SIG-M5 treated with dmso at 0.1 percent for 504 hours (cell line): ENCODE measurements at regions not wholly inside any gene's neighbourhood (a gene's known extent, or its start where the extent isn't known, plus 50 kb on each side); places are given as distances from the start of the nearest gene placed in this dataset.
"Not testable (repeated sequence)": the region's sequence is repeated elsewhere in the genome, so short reads cannot be mapped to it uniquely, and the experiment has no call there.

Experiments used
- DNase-seq: peaks from one replicate; lab custom pipeline; 2025; ENCODE audit not compliant: unreplicated experiment; lab: John Stamatoyannopoulos, UW

DNA sequence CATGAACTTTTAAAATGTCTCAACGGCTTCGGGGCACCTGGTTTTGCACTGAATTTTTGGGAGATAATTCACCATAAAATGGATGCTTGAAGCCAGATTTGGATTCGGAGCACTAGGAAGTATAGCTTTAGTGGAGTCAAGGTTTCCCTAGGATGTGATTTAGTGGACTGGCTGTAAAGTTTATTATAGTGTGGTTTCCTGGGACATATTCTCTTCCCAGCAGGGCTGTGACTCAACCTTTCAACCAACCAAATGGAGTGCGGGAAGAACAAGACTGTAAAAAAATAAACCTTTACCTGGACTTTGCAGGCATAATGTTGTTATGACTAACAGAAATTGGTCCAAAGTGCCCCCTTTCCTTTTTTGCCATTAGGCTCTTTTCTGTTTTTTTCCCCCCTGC, 327.4 kb upstream of the MAN1A1 start:
- no peak for DNase-seq

- DNase-seq, result no peak
Observed at GRCh38 chr6:119676230-119676629, 326.7 kb upstream of the MAN1A1 start.

DNA sequence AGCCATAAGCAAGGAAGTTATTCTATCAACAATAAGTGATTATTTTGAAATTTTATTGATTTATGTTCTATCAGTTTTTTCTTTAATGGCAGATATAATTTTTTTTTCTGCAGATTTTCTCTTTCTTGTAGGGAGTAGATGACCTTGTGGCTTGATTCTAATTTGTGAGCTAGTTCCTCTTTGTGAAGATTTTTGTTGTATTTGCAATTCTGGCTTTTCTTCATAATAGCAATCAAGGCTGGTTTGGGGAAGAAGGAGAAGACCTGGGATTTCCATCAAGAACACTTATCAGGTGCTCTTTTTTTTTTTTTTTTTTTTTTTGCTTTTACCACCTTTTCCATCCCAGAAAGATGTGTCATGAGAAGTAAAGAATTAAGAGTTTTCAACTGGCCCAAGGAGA, 324.2 kb upstream of the MAN1A1 start:
- no peak for DNase-seq

- DNase-seq, result no peak
Observed at GRCh38 chr6:119672725-119673124, 323.2 kb upstream of the MAN1A1 start.

GRCh38 chr6:119671105-119671504, 321.5 kb upstream of the MAN1A1 start:
- no peak for DNase-seq

DNA sequence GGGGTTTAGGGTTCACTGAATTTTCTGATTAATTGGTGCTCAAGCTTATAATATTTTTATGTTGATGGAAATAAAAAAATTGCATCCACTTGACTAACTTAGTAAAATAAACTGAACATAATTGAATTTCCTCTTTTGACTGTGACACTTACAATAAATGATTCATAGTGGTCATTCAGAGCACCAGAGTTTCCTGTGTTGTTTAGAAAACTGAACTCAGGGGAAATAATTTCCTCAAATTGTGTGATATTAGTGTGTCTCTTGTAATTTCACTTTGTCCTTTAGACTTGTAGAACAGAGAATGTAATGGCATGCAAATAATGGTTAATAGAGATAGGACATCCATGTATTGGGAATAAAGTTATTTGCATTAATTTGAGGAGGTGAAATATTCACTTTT, 319.7 kb upstream of the MAN1A1 start:
- no peak for DNase-seq

DNA sequence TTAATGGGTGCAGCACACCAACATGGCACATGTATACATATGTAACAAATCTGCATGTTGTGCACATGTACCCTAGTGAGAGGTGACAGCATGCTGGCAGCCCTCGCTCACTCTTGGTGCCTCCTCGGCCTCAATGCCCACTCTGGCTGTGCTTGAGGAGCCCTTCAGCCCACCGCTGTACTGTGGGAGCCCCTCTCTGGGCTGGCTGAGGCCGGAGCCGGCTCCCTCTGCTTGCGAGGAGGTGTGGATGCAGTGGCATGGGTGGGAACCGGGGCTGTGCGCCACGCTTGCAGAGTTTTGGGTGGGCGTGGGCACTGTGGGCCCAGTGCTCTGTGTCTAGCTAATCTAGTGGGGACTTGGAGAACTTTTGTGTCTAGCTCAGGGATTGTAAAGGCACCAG, 315.9 kb upstream of the MAN1A1 start:
- not testable (repeated sequence) for DNase-seq

DNA sequence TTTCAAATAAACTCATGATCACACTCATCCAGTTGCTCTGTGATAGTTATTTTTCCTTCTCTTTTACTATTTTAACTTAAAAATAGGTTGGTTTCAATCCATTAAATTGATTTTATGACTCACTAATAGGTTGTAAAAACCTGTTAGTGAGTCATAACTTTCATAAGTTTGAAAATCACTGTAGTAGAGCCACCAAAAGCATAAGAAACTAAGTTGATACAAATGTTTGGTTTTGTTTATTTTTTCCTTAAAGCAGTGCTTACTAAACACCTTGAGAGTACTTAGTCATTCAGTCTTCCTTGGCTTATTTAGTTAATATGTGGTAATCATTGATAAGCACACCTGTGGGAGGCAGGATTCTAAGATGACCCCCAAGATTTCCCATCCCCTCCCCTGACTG, 312.1 kb upstream of the MAN1A1 start:
- DNase-seq, result no peak

- no peak for DNase-seq
Observed at GRCh38 chr6:119661078-119661477, 311.5 kb upstream of the MAN1A1 start.

DNA sequence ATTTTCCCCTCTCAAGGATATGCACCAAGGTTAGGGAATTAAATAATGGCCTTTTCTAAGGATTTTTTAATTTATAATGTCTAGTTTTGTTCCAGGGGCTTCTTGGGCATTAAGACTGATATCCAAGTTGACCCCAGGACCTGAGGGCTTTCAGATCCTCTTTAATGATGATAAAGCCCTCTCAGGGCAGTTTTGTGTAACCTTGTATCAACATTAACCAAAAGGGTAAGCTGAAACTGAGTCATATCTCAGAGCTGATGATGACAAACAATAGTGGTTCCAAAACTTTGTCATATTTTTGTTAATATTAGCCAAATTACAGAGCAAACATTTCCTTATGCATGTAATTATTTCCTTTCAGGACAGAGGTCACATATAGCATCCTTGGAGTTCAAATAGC, 309.4 kb upstream of the MAN1A1 start:
- no peak for DNase-seq

GRCh38 chr6:119655124-119655523, 305.6 kb upstream of the MAN1A1 start:
- no peak for DNase-seq

DNA sequence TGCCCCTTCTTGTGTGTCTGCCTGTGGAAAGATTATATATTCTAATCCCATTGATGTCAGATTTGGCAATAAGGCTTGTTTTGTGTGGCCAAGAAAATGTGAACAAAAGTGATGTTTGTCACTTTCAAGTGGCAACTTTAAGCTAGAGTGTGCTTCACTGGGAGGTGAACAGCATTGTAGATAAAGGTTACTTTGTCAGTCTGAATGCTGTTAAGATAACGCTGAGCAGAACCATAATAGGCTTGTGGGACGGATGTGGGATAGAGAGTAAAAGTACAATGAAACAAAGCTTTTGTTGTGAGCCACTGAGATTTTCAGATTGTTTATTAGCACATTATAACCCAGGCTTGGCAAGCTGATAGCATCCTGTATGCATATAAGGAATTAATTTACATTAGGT, 303.8 kb upstream of the MAN1A1 start:
- no peak for DNase-seq

- no peak for DNase-seq
Observed at GRCh38 chr6:119649531-119649930, 300.0 kb upstream of the MAN1A1 start.

- no peak for DNase-seq
Observed at GRCh38 chr6:119647309-119647708, 297.7 kb upstream of the MAN1A1 start.

- DNase-seq, result no peak
Observed at GRCh38 chr6:119643876-119644275, 294.3 kb upstream of the MAN1A1 start.

DNA sequence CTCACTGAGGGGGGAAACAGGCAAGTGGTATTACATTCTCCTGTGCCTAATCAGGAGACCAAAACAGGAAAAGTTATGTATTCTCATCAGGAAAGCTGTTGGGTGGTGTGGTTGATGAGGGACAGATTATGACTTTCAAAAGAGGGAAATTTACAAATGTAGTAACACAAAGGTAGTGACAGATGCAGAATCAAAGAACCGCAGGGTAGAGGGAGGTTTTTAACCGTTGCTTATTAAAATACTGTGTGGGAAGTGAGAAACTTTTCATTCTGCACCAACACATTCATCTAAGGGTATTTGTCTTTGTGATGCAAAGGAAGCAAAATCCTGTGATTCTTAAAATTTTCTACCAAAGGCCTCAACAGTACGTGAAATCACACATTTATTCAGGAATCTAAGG, 288.2 kb upstream of the MAN1A1 start:
- no peak for DNase-seq

DNA sequence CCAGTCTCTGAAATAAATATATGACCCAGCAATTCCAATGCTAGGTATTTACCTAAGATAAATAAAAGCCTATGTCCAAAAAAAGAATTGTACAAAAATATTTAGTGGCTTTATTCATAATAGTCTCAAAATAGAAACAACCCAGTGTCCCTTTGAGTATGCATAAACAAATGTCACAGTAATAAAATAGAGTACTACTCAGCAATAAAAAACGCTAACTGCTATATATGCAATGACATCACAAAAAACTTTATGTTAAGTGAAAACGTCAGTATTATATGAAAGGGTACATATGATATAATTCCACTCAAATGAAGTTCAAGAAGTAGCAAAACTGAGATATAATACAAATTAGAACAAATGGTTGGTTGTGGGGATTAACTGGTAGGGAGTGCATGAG, 286.5 kb upstream of the MAN1A1 start:
- no peak for DNase-seq

GRCh38 chr6:119633461-119633860, 283.9 kb upstream of the MAN1A1 start:
- DNase-seq, result no peak

DNA sequence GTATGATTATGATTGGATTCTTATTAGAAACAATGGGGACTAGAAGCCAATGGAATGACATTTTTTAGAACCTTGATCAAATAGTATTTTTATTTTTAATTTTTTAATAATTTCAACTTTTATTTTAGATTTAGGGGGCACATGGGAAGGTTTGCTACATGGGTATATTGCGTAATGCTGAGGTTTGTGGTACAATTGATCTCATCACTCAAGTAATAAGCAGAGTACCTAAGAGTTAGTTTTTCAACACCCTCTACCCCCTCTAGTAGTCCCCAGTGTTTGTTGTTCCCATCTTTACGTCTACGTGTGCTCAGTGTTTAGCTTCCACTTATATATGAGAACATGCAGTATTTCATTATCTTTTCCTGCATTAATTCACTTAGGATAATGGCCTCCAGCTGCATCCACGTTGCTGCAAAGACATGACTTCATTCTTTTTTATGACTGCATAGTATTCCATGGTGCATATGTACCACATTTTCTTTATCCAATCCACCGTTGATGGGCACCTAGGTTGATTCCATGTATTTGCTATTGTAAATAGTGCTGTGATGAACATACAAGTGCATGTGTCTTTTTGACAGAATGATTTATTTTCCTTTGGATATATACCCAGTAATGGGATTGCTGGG, 281.1 kb upstream of the MAN1A1 start:
- DNase-seq, result no peak

GRCh38 chr6:119628691-119629594, 279.4 kb upstream of the MAN1A1 start:
- no peak for DNase-seq

- DNase-seq, result no peak
Observed at GRCh38 chr6:119627908-119628669, 278.5 kb upstream of the MAN1A1 start.
